ACHN (cell line): ENCODE measurements at regions not wholly inside any gene's neighbourhood (a gene's known extent, or its start where the extent isn't known, plus 50 kb on each side); places are given as distances from the start of the nearest gene placed in this dataset.
"Not testable (repeated sequence)": the region's sequence is repeated elsewhere in the genome, so short reads cannot be mapped to it uniquely, and the experiment has no call there.

Experiments
- DNase-seq: peaks from one replicate; pipeline ENCODE4 v3.0.0-alpha.2; 2015
- in situ Hi-C: cut with HindIII; loops from 2 replicates; pipeline ENCODE4 v1.10.0; 2017; ENCODE audit warnings: low sequenced_read_pairs, low pct_ligation_motif_present, low pct_unique_long_range_greater_than_20kb

DNA sequence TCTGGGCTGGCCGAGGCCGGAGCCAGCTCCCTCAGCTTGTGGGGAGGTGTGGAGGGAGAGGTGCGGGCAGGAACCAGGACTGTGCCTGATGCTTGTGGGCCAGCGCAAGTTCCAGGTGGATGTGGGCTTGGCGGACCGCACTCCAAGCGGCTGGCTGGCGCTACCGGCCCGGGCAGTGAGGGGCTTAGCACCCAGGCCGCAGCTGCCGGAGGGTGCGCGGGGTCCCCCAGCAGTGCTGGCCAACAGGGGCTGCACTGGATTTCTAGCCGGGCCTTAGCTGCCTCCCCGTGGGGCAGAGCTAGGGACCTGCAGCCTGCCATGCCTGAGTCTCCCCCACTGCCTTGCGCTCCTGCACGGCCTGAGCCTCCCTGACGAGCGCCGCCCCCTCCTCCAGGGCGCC lies 242.8 kb downstream of the CCSER2 start:
- DNase-seq: no peak
- in situ Hi-C loops: no loop called here

DNA sequence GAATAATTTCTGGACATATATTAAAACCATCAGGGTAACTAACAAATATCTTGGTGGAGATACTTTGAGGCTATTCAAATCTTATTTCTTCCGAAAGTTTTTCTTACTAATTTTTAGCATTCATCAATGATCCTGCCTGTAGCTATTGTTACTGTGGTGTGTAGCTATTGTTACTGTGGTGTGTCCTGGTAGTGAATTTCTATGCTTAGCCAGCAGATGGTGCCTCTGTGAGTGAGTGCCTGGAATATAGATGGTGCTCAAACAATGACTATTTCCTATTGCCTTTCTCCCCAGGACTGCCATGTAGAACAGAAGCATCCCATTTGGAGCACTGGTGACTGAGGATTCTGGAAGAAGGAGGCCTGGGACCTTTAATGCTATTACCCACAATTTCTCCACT lies 245.7 kb downstream of the CCSER2 start:
- no peak for DNase-seq
- in situ Hi-C loops: no loop called here

DNA sequence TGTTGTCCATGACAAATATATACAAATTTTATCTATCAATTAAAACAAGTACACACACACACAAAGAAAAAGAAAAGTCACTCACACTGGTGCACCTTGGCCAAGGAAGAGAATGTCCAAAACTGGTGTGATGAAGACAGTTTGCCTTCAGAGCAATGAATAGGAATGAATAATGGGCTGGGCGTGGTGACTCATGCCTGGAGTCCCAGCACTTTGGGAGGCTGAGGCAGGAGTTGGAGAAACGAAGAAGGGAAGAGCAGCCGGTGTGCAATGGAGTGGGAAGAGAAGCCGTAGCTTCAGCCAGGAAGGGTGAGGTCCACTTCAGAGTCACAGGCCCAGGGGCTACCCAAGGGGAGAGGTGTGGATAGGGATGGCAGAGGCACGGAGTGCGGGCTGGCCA lies 253.6 kb downstream of the CCSER2 start:
- no peak for DNase-seq
- in situ Hi-C loops: no loop called here

DNA sequence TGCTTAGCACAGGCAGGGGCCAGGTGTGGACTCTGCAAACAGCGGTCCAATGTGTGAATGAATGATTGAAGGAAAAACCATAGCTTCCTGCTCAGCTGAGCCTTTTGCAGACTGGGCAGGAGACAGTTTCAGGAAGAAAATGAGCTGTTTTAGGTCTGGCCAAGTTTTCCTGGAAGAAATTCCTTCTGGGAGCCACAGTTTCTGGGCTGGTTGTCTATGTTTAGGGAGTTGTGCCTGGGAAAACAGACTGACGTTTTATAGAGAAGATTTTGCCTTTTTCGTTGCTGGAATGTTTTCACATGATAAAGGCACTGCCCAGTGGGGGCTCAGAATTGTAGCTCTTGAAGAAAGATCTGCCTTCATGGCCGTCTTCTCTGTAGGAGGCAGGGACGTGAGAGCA lies 255.1 kb downstream of the CCSER2 start:
- in situ Hi-C loops: no loop called here
- no peak for DNase-seq

DNA sequence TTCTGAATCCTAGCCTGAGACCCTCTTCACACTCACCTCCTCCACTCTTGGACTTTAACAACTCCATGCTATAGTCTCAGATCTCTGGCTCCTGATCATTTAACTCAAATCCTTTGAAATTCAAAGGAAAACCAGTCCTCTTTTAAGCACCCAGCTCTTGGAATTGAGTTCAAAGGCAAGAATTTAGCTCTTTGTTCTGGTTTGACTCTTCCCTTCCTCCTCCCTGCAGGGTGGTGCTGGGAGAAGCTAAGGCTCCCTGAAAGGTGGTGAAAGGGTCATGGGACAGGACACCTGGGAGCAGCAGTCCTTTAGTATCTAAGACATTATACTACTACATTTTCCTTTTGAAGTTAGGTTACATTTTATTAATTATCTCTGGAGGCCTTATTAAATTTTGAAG lies 259.4 kb downstream of the CCSER2 start:
- in situ Hi-C loops: no loop called here
- no peak for DNase-seq

DNA sequence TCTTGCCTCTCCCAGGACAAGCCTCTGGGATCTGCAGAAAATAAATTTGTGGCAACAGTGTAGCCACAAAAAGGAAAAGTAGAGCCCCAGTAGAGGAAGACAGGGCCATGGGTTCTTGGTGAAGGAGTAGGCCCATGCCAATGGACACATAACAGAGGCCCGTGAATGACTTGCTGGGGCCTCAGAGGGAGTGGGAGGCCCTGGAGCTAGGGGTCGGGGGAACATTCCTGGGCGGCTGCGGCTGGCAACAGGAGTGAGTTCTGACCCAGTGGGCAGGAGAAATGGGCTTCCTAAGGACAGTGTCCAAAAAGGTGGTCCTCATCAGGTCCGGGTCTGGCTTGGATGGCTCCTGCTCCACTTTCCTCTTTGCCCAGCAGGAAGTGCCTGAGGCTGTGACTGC lies 260.0 kb downstream of the CCSER2 start:
- DNase-seq: no peak
- in situ Hi-C loops: no loop called here

DNA sequence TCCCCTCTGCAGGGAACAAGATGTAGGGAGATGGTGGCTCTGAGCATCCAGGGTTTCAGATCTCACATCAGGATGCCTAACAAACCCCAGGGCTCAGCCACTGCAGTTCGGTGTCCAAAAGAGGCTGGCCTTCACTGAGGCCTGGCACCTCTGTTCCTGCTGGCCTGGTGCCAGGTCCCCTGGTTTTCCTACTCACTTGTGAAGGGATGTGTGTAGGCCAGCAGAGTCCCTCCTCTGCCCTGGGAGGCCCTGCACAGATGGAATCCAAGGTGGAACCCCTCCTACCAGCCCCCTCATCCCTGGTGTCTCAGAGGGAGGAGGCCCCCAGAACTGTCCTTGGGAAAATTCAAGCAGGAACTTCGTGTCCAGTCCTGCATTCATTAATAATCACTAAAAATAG lies 260.6 kb downstream of the CCSER2 start:
- in situ Hi-C loops: no loop called here
- no peak for DNase-seq

DNA sequence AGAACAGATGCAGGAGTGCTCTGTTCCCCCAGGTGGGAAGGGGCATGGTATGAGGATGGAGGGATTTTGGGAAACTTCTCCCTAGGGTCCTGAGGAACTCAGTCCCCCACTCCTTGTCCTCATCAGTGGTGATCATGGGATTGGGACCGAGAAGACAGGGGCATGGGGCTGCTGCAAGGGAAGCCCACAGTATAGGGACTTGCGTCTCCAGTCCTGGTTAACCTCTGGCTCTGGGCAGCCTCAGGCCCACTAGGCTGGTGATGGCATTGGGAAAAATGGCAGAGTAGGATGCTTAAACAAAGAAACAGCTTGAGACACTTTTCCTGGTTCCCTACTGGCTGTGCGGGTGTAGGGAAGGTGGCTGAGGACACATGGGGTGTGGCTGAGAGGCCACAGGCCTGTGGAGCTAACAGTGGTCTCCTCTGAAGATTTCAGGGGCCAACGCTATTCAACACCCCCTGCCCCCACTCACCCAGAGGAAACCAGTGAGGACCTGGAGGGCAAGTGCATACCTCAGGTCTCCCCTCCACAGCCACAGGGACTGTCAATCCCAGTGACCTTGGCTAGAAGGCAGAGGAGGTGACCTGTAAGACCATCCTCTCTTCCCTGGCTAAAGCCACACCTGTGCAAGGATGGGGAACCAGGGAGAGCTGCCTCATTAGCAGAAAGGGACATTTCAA lies 261.3 kb downstream of the CCSER2 start:
- no peak for DNase-seq
- in situ Hi-C loops: no loop called here

DNA sequence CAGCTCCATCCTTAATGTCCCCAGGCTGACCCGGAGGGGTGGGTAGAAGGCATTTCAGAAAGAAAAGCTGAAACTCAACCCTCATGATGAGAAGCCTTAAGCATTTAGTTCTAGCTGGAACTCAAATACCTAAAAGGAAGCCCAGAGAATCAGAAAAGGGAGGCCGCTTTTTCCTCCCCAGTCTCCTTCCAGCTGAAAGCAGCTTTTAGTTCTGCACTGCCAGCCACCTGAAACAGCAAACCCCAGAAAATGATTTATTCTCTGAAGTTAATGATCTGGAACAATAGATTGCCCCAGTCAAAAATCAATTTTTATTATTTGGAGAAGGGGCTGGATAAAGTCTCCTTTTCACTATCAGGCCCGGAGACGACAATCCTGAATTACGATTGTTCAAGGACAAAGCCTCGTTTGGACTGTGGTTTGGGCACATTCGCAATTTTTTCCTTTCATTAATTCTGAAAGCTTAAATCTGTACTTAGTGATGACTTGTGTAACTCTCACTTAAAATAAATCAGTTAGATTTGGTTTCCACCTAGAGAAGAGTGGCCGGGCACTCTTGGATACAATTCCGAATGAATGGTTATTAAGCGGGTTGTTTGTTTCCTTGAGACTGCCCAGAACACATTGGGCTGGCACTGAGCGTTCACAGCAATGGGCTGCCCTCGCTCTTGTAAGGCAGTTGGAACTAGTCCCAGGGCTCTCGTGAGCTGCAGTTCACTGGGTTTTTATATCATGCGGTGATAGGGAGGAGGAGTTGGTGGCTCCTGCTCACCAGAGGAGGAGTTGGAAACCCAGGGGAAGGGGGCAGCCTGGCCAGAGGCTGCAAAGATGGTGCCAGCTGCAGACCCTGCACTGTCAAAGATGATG lies 262.2 kb downstream of the CCSER2 start:
- in situ Hi-C loops: no loop called here
- no peak for DNase-seq

DNA sequence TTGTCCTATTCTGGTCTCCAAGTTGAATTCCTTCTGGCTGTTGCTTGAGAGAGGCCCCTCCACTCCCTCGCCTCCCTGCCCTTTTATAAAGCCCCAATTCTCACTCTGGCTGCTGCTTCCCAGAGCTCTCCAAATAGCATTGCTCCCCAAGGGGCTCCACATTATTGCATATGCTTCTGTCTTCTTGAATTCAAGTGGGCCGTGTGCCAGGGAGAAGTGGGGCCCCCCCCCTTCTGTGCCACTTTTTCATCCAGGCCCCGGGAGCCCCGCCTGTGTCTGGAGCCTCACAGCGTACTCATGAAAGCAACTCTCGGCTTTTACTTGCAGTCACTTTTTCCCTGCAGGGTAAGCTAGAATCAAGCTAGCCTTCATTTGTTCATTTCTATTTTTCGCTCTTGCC lies 265.1 kb downstream of the CCSER2 start:
- in situ Hi-C loops: no loop called here
- no peak for DNase-seq

DNA sequence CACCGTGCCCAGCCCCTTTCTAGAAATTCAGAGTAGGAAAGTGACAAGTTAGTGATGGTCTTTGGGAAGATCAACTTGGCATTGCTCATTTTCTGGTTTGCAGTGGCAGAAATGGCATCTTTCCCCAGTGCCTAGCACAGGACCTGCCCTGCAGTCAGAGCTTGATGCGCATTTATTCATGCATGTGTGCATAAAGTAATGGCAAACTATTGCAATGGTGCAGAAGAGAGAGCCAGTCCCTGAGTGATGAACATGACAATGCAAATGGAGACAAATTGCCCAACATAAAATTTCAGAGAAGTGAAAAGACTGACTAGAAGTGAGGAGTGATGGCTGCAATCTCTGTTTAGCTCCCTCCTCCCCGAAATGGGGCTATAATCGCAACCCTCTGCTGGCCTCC lies 268.2 kb downstream of the CCSER2 start:
- DNase-seq: no peak
- in situ Hi-C loops: no loop called here

DNA sequence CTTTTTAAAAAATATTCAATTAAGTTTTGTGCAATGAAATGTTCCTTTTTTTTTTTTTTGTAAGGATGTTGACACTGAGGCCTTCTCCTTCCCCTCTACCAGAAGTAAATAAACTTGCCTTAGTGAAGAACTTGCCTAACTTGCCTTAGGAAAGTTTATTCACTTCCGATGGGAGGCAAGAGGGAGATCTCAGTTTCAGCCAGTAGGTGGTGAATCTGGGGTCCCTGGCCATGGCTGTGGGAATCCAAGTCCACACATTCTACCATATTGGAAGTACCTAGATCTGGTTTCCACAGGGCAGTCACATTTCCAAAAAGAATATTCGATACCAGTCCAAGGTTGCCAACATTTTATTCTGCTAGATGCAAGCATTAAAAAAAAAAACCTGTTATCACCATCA lies 270.9 kb downstream of the CCSER2 start:
- in situ Hi-C loops: no loop called here
- no peak for DNase-seq

DNA sequence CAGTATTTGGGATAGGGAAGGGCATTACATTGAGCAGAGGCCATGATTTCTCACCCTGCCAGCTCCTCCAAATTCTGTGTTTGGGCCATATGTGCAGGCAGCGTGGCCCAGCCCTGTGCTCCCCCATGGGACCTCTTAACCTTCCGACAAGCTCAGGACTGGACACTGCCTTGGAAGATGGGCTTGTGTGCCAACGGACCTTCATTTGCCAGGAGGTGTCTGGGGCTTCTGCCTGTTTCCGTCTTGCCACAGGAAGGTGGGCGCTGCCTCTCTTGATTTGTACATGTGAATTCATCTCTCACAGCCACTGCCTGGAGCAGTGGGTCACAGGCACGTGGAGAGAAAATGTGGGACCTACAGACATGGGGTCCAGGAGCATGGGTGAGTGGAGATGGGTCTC lies 272.6 kb downstream of the CCSER2 start:
- no peak for DNase-seq
- in situ Hi-C loops: no loop called here

DNA sequence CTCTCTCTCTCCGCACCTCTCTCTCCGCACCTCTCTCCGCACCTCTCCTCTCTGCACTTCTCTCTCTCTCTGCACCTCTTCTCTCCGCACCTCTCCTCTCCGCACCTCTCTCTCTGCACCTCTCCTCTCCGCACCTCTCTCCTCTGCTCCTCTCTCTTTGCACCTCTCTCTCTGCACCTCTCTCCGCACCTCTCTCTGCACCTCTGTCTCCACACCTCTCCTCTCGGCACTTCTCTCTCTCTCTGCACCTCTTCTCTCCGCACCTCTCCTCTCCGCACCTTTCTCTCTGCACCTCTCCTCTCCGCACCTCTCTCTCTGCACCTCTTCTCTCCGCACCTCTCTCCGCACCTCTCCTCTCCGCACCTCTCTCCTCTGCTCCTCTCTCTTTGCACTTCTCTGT lies 274.2 kb downstream of the CCSER2 start:
- in situ Hi-C loops, DNase-seq: not testable (repeated sequence)

DNA sequence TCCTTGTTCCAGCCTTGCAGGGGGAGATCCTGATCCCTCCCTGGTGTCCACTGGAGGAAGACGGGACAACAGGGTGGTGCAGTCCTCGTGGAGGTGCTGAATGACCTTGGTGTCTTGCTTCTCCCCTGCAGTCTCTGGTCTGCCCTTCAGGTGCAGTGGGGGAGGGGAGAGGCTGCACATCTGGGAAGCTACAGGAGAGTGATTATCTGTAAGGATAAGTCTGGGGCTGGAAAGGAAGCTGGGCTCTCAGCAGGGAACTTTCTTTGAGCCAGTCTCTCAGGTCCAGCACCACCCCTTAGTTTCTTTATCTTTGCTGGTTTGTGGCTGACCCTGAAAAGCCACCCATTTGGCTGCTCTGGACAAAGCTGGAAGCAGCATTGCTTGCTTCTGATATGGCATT lies 275.6 kb downstream of the CCSER2 start:
- in situ Hi-C loops: no loop called here
- no peak for DNase-seq

DNA sequence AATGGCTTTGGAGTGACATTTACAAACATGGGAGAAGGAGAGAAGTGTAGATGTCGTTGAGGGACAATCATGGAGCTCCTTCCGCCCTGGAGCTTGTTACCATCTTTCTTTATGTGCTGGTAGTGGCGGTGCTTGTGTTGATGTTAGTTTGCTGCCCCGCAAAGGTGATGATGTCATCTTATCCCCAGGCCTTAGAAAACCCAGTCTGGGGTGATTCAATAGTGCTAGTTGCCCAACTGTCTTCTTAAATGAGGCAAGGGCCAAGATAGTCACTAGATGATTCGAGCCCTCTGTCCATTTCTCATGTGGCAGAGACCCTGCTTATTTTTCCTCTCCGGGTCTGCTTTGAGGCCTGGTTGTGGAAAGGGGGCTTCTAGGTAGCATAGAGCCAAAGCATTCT lies 277.4 kb downstream of the CCSER2 start:
- DNase-seq: no peak
- in situ Hi-C loops: no loop called here

DNA sequence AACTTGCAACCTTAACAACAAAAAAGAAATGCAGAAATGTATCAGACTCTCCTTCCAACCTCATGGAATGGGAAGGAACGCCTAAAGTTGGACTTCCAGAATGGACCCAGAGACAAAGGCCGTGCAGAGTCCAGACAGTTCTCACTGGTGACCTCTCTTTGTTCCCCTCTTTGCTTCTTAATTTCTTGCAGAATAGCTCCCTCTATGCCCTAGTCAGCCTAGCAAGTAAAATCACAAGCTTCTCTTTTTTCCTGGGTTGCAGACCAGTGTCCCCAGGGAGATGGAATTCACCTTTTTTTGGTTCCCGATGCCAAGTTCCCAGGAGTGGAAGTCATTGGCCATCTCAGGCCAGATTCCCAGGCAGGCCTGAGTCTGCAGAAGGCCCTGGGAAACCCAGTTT lies 278.0 kb downstream of the CCSER2 start:
- in situ Hi-C loops: no loop called here
- DNase-seq: no peak

DNA sequence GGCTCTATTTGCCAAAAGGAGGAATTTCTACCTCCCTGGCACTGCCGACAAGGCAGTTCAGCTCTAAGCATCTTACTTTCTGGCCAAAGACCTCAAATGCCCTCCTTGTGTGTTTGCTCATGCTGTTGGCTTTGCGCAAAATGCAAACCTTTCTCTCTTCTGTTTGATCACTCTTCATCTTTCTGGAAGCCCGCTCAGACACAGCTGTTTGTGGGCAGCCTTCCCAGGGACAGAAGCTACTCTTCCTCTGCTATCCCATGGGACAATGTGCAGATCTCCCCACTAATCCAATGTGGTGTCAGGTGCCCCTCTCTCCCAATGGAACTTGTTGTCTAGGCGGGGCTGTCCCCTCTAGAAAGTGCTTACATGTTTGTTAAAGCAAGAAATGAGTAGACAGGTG lies 278.7 kb downstream of the CCSER2 start:
- DNase-seq: no peak
- in situ Hi-C loops: no loop called here

DNA sequence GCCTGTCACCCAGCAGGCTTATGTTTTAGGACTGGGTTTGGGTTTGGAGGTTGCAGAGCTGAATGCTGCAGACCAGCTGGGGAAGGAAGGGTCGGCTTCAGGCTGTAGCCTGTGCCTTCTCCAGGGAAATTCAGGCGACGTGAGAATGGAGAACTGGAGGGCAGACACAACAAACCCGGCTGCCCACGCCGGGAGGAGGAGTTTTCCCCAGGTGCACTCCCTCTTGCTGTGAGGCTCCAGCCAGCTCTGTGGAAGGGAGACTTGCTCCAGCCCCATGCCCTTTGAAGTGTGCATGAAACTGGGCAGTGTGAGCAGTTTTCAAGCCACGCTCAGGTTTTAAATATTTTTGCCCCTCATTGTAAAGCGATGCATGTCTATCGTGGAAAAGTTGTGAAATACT lies 279.1 kb downstream of the CCSER2 start:
- in situ Hi-C loops: no loop called here
- DNase-seq: no peak

DNA sequence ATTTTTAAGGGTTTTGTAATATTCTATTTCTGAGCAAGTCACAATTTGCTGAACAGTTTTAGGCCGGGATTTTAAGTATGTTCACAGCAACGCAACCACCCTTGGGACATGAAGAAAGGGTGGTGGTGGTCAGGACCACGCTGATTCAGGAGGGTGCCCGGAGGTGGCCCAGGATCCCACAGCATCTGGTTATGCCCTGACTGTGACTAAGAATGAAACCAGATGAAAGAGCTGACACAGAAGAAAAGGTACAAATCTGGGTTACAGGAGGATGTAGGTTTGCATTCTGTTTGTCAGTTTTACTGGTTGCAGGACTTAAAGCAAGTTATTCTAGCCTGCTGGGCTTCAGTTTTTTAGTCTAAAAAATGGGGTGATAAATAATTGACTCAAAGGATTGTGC lies 279.7 kb downstream of the CCSER2 start:
- in situ Hi-C loops: no loop called here
- DNase-seq: no peak
